Right ventricle myocardium superior (tissue), 1 donor: ENCODE measurements at regions not wholly inside any gene's neighbourhood (a gene's known extent, or its start where the extent isn't known, plus 50 kb on each side); places are given as distances from the start of the nearest gene placed in this dataset.

ENCODE experiments used
- ATAC-seq: fragments of 200-7000 bp; cut with Tn5 transposase; one replicate; pipeline ENCODE4 v1.9.1; 2020; ENCODE audit warnings: mild to moderate bottlenecking; ENCODE audit not compliant: poor library complexity
- DNase-seq: peaks from one replicate; pipeline ENCODE4 v3.0.0-alpha.2; 2020
- intact Hi-C: fragments of 100-400 bp; cut with DNase I; formaldehyde crosslinking; loops from one replicate; pipeline ENCODE4 v1.11.2; 2022
- donor health status: DM: no; HTN: yes; CAD: no; lungs with severe emphysema.

- ATAC-seq, result no peak
- no peak for DNase-seq
- intact Hi-C loops, result no loop called here
Observed at GRCh38 chr21:19244502-19245187, 841.1 kb upstream of the TMPRSS15 start.

DNA sequence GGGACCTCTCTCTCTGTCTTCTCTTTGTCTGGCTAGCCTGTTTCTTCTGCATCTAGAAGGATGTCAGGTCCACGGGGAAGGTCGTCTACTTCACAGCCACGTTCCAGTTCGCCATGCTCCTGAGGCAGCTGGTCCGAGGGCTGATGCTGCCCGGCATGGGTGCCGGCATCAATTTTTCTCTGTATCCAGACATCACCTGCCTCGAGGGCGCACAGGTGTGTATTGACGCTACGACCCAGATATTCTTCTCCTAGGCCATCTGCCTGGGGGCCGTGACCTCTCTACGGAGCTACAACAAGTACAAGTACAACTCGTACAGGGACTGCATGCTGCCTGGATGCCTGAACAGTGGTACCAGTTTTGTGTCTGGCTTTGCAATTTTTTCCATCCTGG is 841.6 kb upstream of the TMPRSS15 start:
- DNase-seq, result no peak
- ATAC-seq, result no peak
- intact Hi-C loops, result no loop called here

- DNase-seq, result no peak
- intact Hi-C loops, result no loop called here
Observed at GRCh38 chr21:19246018-19246417, 842.4 kb upstream of the TMPRSS15 start.

DNA sequence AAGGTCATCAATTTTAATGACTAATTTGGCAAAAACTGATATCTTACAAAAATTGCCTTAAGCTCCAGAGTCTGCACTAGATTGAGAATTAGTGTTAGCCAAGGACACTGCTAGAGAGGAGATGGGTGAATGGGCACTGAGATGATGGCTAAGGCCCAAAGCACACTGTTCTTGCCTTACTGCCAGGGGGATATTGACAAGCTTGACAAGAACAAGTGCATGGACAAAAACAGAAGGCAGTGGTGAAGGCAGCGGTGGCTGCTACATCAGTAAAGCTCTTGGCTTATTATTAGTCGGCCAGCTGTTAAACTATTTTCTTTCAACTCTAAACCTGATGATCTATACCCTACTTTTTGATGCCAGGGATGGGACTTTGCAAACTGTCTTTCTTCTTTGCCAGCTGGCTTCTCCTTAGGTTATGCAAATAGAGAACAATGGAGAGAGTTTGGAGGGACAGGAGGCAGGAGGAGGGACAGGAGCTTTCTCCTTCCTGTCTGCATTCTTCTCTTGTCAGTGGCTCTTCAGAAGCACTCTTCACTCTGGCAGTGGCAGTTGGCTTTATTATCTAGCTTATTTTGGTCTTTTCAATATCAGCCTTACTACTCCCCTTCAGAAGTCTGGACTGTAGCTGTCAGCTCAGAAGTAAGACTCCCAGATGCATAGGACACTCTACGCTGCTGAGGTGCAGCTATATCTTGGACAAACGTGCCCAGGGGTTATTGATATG is 853.5 kb upstream of the TMPRSS15 start:
- DNase-seq, result peak; percentile 50

More at GRCh38 chr21:19246018-19246417, 842.4 kb upstream of the TMPRSS15 start:
- no peak for ATAC-seq

DNA sequence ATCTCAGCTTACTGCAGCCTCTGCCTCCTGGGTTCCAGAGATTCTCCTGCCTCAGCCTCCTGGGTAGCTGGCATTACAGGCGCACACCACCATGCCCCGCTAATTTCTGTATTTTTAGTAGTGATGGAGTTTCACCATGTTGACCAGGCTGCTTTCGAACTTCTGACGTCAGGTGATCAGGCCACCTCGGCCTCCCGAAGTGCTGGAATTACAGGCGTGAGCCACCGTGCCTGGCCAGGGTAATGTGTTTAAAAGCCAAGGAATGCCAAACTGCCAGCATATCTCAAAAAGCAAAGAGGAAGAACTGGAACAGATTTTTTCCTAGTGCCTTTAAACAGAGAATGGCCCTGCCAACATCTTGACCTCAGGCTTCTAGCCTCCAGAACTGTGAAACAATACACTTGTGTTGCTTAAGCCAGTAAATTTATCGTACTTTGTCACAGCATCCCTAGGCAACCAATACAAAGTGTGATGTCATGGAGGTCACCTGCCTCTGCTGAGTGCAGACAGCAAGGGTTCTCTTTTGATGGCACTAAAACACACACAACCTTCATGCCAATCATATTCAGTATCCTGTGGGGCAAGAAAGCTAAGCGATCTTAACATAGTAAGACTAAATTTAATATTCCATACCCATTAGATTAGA is 858.3 kb upstream of the TMPRSS15 start:
- DNase-seq (no peak), ATAC-seq (peak; percentile 68)
- intact Hi-C loops, result no loop called here

More for the DNA sequence above, 853.5 kb upstream of the TMPRSS15 start:
- ATAC-seq, result peak; percentile 97
- intact Hi-C loops, result no loop called here

DNA sequence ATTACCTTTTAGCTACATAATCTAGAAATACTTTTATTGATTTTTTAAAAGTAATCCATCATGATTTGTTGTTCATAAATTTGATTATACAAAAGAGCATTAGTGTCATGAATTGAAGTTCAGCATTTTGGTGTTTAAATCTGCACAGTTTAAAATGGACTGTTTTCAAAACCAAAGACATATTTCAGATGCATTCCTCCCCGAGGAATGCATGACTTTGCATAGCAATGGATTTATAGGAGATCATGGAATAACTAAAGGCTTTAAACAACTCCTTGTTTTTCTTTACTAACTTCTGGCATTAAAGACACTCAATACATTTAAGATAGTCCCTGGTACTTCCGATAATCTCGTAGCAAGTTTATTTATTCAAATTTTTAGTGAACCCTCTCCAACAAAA is 863.1 kb upstream of the TMPRSS15 start:
- intact Hi-C loops, result no loop called here
- ATAC-seq (no peak), DNase-seq (no peak)

DNA sequence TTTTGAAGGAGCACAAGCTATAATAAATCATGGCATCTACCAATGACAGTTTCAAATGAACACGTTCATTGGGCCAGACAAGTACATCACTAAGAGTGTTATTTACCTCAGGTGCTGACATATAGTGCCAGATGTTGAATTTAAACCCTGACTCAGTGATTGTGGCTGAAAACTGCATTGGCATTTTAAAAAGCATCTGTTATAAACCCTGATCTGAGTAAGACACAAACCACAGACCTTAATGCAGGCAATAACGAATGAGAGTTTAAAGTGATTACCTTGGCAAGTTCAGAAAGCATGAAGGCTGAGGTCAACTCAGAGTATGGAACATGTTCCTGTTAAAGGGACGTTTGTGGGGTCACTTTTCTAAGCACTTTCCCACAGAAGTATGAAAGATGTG is 865.1 kb upstream of the TMPRSS15 start:
- intact Hi-C loops, result no loop called here
- ATAC-seq (no peak), DNase-seq (no peak)

DNA sequence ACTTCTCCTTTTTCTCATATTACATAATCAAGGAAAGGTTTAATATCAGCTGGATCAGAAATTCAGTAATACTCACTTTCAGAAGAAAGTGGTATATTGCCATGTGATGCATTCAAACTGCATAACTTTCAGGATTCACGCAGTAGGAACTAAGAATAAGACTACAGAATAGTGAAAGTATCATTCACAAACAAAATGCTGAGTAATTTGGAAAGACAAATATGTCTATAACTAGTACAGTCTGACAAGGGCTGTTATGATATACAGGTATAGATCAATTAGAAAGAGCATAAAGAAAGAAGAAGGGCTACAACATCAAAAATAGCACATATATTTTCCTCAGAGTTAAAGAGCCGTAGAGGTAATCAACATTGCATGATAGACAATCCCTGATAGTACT is 871.5 kb upstream of the TMPRSS15 start:
- ATAC-seq, result no peak
- intact Hi-C loops, result no loop called here
- DNase-seq, result no peak

GRCh38 chr21:19276665-19277064 is 873.1 kb upstream of the TMPRSS15 start:
- intact Hi-C loops, result no loop called here
- ATAC-seq, result no peak
- no peak for DNase-seq

GRCh38 chr21:19286876-19287275 is 883.3 kb upstream of the TMPRSS15 start:
- DNase-seq (no peak), ATAC-seq (no peak)
- intact Hi-C loops, result no loop called here

DNA sequence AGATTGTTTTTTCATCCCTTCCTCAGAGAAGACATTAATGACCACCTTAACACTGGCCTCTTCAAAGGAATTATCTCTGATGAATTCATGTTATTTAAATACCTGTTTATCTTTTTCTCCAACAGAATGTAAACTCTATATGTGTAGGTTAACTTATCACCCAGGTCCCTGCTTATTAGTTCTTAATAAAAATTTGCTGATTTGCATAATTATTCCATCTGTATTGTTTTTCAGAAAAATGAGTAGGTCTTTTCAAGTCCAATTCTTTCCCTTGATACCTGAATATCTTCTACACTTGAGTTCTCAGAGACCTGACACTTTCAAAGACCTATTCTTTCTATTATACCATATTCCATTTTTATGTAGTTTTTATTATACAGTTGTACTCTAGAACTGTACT is 886.7 kb upstream of the TMPRSS15 start:
- DNase-seq (no peak), ATAC-seq (no peak)
- intact Hi-C loops, result no loop called here

GRCh38 chr21:19320291-19320690 is 916.7 kb upstream of the TMPRSS15 start:
- DNase-seq, result no peak
- intact Hi-C loops, result no loop called here
- ATAC-seq, result no peak

- ATAC-seq (no peak), DNase-seq (no peak)
- intact Hi-C loops, result no loop called here
Observed at GRCh38 chr21:19321688-19322087, 918.1 kb upstream of the TMPRSS15 start.

GRCh38 chr21:19322360-19322759 is 918.8 kb upstream of the TMPRSS15 start:
- DNase-seq (no peak), ATAC-seq (no peak)
- intact Hi-C loops, result no loop called here

GRCh38 chr21:19326531-19327319 is 923.1 kb upstream of the TMPRSS15 start:
- DNase-seq, result no peak
- intact Hi-C loops, result no loop called here
- no peak for ATAC-seq

GRCh38 chr21:19328954-19329353 is 925.4 kb upstream of the TMPRSS15 start:
- ATAC-seq, result no peak
- intact Hi-C loops, result no loop called here
- no peak for DNase-seq

DNA sequence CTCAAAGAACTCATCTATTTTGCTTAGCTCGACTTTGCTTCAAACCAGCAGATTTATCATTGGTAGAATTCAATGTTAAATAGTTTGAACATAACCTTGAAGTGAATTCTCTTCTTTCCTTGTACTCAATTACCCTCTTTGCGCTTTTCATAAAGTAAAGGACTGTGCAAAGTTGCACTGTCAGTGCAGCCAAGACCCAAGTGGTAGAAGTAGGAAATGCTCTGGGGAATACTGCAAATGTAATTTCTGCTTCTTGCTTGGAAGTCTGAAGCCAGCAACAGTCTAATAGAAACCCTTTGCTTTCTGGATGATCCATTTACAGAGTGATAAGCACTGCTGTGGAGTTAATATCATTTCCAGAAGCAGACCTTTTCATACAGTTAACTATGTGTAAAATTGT is 936.7 kb upstream of the TMPRSS15 start:
- ATAC-seq (no peak), DNase-seq (no peak)
- intact Hi-C loops, result no loop called here

DNA sequence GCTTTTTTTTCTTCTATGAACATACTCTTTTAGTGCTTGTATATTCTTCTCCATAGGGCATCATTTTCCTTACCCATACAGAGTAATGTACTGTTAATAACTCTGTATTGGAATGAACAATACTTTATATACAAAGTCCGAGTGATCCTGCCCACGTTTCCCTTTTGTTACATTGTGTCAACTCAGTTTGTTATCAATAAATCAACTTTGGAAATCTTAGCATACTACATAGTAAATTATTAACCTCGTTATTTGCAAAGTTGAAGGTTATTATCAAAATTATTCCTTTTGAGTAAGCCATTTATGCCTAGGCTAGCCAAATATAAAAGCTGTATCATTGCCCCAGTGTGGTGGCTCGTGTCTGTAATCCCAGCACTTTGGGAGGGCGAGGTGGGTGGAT is 937.4 kb upstream of the TMPRSS15 start:
- DNase-seq (no peak), ATAC-seq (no peak)
- intact Hi-C loops, result no loop called here

GRCh38 chr21:19343711-19344110 is 940.1 kb upstream of the TMPRSS15 start:
- no peak for ATAC-seq
- no peak for DNase-seq
- intact Hi-C loops, result no loop called here
